GM19395 (cell line): ENCODE measurements at regions not wholly inside any gene's neighbourhood (a gene's known extent, or its start where the extent isn't known, plus 50 kb on each side); places are given as distances from the start of the nearest gene placed in this dataset.
"Not testable (repeated sequence)": the region's sequence is repeated elsewhere in the genome, so short reads cannot be mapped to it uniquely, and the experiment has no call there.

Experiments
- ATAC-seq: cut with Tn5 transposase; IDR thresholded peaks from one replicate; pipeline ENCODE4 v1.9.1; 2021; ENCODE audit warnings: mild to moderate bottlenecking, moderate library complexity; ENCODE audit not compliant: unreplicated experiment

- no peak for ATAC-seq
Observed at GRCh38 chr13:62278271-62278670, 862.6 kb upstream of the PCDH20 start.

- ATAC-seq: no peak
Observed at GRCh38 chr13:62251734-62252133, 836.1 kb upstream of the PCDH20 start.

GRCh38 chr13:62250501-62251201 is 835.0 kb upstream of the PCDH20 start:
- ATAC-seq: no peak

GRCh38 chr13:62246581-62246980 is 830.9 kb upstream of the PCDH20 start:
- ATAC-seq: no peak

- ATAC-seq: no peak
Observed at GRCh38 chr13:62243106-62243505, 827.5 kb upstream of the PCDH20 start.

- ATAC-seq: no peak
Observed at GRCh38 chr13:62234780-62235440, 819.3 kb upstream of the PCDH20 start.

- no peak for ATAC-seq
Observed at GRCh38 chr13:62210951-62211350, 795.3 kb upstream of the PCDH20 start.

GRCh38 chr13:62209529-62209928 is 793.9 kb upstream of the PCDH20 start:
- ATAC-seq: peak; percentile 86

GRCh38 chr13:62207388-62207787 is 791.7 kb upstream of the PCDH20 start:
- no peak for ATAC-seq

- no peak for ATAC-seq
Observed at GRCh38 chr13:62206165-62206564, 790.5 kb upstream of the PCDH20 start.

- no peak for ATAC-seq
Observed at GRCh38 chr13:62205273-62205672, 789.6 kb upstream of the PCDH20 start.

- no peak for ATAC-seq
Observed at GRCh38 chr13:62194371-62194770, 778.7 kb upstream of the PCDH20 start.

- no peak for ATAC-seq
Observed at GRCh38 chr13:62193919-62194318, 778.3 kb upstream of the PCDH20 start.

- ATAC-seq: no peak
Observed at GRCh38 chr13:62185631-62186255, 770.1 kb upstream of the PCDH20 start.

- ATAC-seq: no peak
Observed at GRCh38 chr13:62176051-62176450, 760.4 kb upstream of the PCDH20 start.

- no peak for ATAC-seq
Observed at GRCh38 chr13:62173958-62174357, 758.3 kb upstream of the PCDH20 start.

- no peak for ATAC-seq
Observed at GRCh38 chr13:62171697-62172096, 756.0 kb upstream of the PCDH20 start.

GRCh38 chr13:62168891-62169290 is 753.2 kb upstream of the PCDH20 start:
- no peak for ATAC-seq

- no peak for ATAC-seq
Observed at GRCh38 chr13:62167650-62168172, 752.1 kb upstream of the PCDH20 start.

- no peak for ATAC-seq
Observed at GRCh38 chr13:62162860-62163259, 747.2 kb upstream of the PCDH20 start.

- ATAC-seq: no peak
Observed at GRCh38 chr13:62158520-62158919, 742.9 kb upstream of the PCDH20 start.

GRCh38 chr13:62151724-62152123 is 736.1 kb upstream of the PCDH20 start:
- ATAC-seq: not testable (repeated sequence)
